ENCODE measurements at regions not wholly inside any gene's neighbourhood (a gene's known extent, or its start where the extent isn't known, plus 50 kb on each side); places are given as distances from the start of the nearest gene placed in this dataset.

GRCh38 chr2:207300817-207301216, 135.1 kb upstream of the KLF7 start:
- Mint-ChIP-seq H3K36me3 (ENCODE audit: low read depth, unreplicated experiment) (no peaks in the 10 kb centered on the region), H3K4me1 (ENCODE audit: unreplicated experiment) (peaks cover 15% of the 10 kb centered on the region), H3K4me3 (ENCODE audit: unreplicated experiment) (no peak overlapping the region), H3K27ac (ENCODE audit: unreplicated experiment) (no peak overlapping the region), H3K9me3 (ENCODE audit: unreplicated experiment) (no peaks in the 10 kb centered on the region), H3K27me3 (ENCODE audit: unreplicated experiment) (no peaks in the 10 kb centered on the region)
- DNase-seq (ENCODE audit: low spot score) = no peak
- no peak for TF ChIP-seq CTCF (IDR thresholded peaks at IDR 0.05; ENCODE audit: unreplicated experiment)

GRCh38 chr2:207304761-207305160, 139.0 kb upstream of the KLF7 start:
- Mint-ChIP-seq H3K27me3 (ENCODE audit: unreplicated experiment) (peaks cover 4% of the 10 kb centered on the region), H3K4me1 (ENCODE audit: unreplicated experiment) (no peaks in the 10 kb centered on the region), H3K36me3 (ENCODE audit: low read depth, unreplicated experiment) (no peaks in the 10 kb centered on the region), H3K4me3 (ENCODE audit: unreplicated experiment) (no peak overlapping the region), H3K27ac (ENCODE audit: unreplicated experiment) (no peak overlapping the region), H3K9me3 (ENCODE audit: unreplicated experiment) (no peaks in the 10 kb centered on the region)
- no peak for DNase-seq (ENCODE audit: low spot score)
- TF ChIP-seq CTCF (IDR thresholded peaks at IDR 0.05; ENCODE audit: unreplicated experiment) = no peak

GRCh38 chr2:207308519-207309224, 142.9 kb upstream of the KLF7 start:
- Mint-ChIP-seq H3K36me3 (ENCODE audit: low read depth, unreplicated experiment) (no peaks in the 10 kb centered on the region), H3K27ac (ENCODE audit: unreplicated experiment) (no peak overlapping the region), H3K4me1 (ENCODE audit: unreplicated experiment) (peaks cover 3% of the 10 kb centered on the region), H3K9me3 (ENCODE audit: unreplicated experiment) (no peaks in the 10 kb centered on the region), H3K27me3 (ENCODE audit: unreplicated experiment) (peaks cover 4% of the 10 kb centered on the region), H3K4me3 (ENCODE audit: unreplicated experiment) (no peak overlapping the region)
- no peak for TF ChIP-seq CTCF (IDR thresholded peaks at IDR 0.05; ENCODE audit: unreplicated experiment)
- DNase-seq (ENCODE audit: low spot score) = no peak

GRCh38 chr2:207311316-207312005, 145.7 kb upstream of the KLF7 start:
- Mint-ChIP-seq H3K27ac (ENCODE audit: unreplicated experiment) (no peak overlapping the region), H3K36me3 (ENCODE audit: low read depth, unreplicated experiment) (no peaks in the 10 kb centered on the region), H3K4me1 (ENCODE audit: unreplicated experiment) (peaks cover 3% of the 10 kb centered on the region), H3K4me3 (ENCODE audit: unreplicated experiment) (no peak overlapping the region), H3K9me3 (ENCODE audit: unreplicated experiment) (no peaks in the 10 kb centered on the region), H3K27me3 (ENCODE audit: unreplicated experiment) (peaks cover 4% of the 10 kb centered on the region)
- TF ChIP-seq CTCF (IDR thresholded peaks at IDR 0.05; ENCODE audit: unreplicated experiment) = no peak
- no peak for DNase-seq (ENCODE audit: low spot score)

GRCh38 chr2:207312006-207312356, 146.2 kb upstream of the KLF7 start:
- Mint-ChIP-seq H3K9me3 (ENCODE audit: unreplicated experiment) (no peaks in the 10 kb centered on the region), H3K27ac (ENCODE audit: unreplicated experiment) (no peak overlapping the region), H3K36me3 (ENCODE audit: low read depth, unreplicated experiment) (no peaks in the 10 kb centered on the region), H3K27me3 (ENCODE audit: unreplicated experiment) (peaks cover 4% of the 10 kb centered on the region), H3K4me1 (ENCODE audit: unreplicated experiment) (peaks cover 3% of the 10 kb centered on the region), H3K4me3 (ENCODE audit: unreplicated experiment) (no peak overlapping the region)
- TF ChIP-seq CTCF (IDR thresholded peaks at IDR 0.05; ENCODE audit: unreplicated experiment) = no peak
- no peak for DNase-seq (ENCODE audit: low spot score)
